Upper lobe of right lung (tissue), 1 donor: ENCODE measurements at regions not wholly inside any gene's neighbourhood (a gene's known extent, or its start where the extent isn't known, plus 50 kb on each side); places are given as distances from the start of the nearest gene placed in this dataset.

Experiments
- ATAC-seq: fragments of 200-7000 bp; cut with Tn5 transposase; one replicate; pipeline ENCODE4 v1.9.1; 2020; ENCODE audit warnings: mild to moderate bottlenecking, moderate library complexity
- DNase-seq: peaks from one replicate; pipeline ENCODE4 v3.0.0-alpha.2; 2020
- H3K27ac ChIP-seq: fragments of 200-600 bp; one replicate; pipeline ENCODE4 v1.8.0; 2022
- H3K27me3 ChIP-seq: fragments of 200-600 bp; one replicate; pipeline ENCODE4 v1.8.0; 2022; ENCODE audit warnings: mild to moderate bottlenecking
- H3K36me3 ChIP-seq: fragments of 200-600 bp; one replicate; pipeline ENCODE4 v1.8.0; 2022
- H3K4me1 ChIP-seq: fragments of 200-600 bp; one replicate; pipeline ENCODE4 v1.8.0; 2022
- H3K4me3 ChIP-seq: fragments of 200-600 bp; one replicate; pipeline ENCODE4 v1.8.0; 2022; ENCODE audit warnings: mild to moderate bottlenecking
- H3K9me3 ChIP-seq: fragments of 200-600 bp; one replicate; pipeline ENCODE4 v1.8.0; 2022
- CTCF ChIP-seq: fragments of 200-600 bp; IDR thresholded peaks from one replicate; pipeline ENCODE4 v1.8.0; 2022; ENCODE audit warnings: antibody characterized with exemption
- intact Hi-C: fragments of 100-400 bp; cut with DNase I; formaldehyde crosslinking; loops from one replicate; pipeline ENCODE4 v1.11.0; 2022
- donor health status: DM: no; HTN: yes; CAD: no; lungs with severe emphysema.

- H3K4me1 ChIP-seq = peaks cover 9% of the 10 kb centered on the region
- intact Hi-C loops = no loop called here
- no peaks in the 10 kb centered on the region for H3K27me3 ChIP-seq
- no peaks in the 10 kb centered on the region for H3K36me3 ChIP-seq
- no peaks in the 10 kb centered on the region for H3K9me3 ChIP-seq
- no peak for DNase-seq
- H3K4me3 ChIP-seq = no peak overlapping the region
- H3K27ac ChIP-seq = peak overlapping the region; percentile 49
- no peak for TF ChIP-seq CTCF
- peak; percentile 70 for ATAC-seq
Observed at GRCh38 chr14:34931206-34931605, 51.6 kb upstream of the SRP54 start.

GRCh38 chr14:34930591-34931091 is 52.2 kb upstream of the SRP54 start:
- no peaks in the 10 kb centered on the region for H3K27me3 ChIP-seq
- H3K4me1 ChIP-seq = peaks cover 9% of the 10 kb centered on the region
- ATAC-seq (no peak), DNase-seq (no peak)
- H3K27ac ChIP-seq = peak overlapping the region; percentile 49
- intact Hi-C loops = no loop called here
- no peak overlapping the region for H3K4me3 ChIP-seq
- H3K9me3 ChIP-seq = no peaks in the 10 kb centered on the region
- no peaks in the 10 kb centered on the region for H3K36me3 ChIP-seq
- TF ChIP-seq CTCF = no peak

GRCh38 chr14:34926552-34926951 is 51.4 kb upstream of the BAZ1A start:
- intact Hi-C loops = no loop called here
- DNase-seq (no peak), ATAC-seq (no peak)
- Histone ChIP-seq H3K4me3 (no peak overlapping the region), H3K9me3 (no peaks in the 10 kb centered on the region), H3K36me3 (no peaks in the 10 kb centered on the region), H3K27ac (no peak overlapping the region), H3K4me1 (peaks cover 6% of the 10 kb centered on the region), H3K27me3 (no peaks in the 10 kb centered on the region)
- no peak for TF ChIP-seq CTCF
